ENCODE measurements at regions not wholly inside any gene's neighbourhood (a gene's known extent, or its start where the extent isn't known, plus 50 kb on each side); places are given as distances from the start of the nearest gene placed in this dataset.

- no peak overlapping the region for H3K4me3 Mint-ChIP-seq (ENCODE audit: unreplicated experiment)
- TF ChIP-seq, protein P1, sequence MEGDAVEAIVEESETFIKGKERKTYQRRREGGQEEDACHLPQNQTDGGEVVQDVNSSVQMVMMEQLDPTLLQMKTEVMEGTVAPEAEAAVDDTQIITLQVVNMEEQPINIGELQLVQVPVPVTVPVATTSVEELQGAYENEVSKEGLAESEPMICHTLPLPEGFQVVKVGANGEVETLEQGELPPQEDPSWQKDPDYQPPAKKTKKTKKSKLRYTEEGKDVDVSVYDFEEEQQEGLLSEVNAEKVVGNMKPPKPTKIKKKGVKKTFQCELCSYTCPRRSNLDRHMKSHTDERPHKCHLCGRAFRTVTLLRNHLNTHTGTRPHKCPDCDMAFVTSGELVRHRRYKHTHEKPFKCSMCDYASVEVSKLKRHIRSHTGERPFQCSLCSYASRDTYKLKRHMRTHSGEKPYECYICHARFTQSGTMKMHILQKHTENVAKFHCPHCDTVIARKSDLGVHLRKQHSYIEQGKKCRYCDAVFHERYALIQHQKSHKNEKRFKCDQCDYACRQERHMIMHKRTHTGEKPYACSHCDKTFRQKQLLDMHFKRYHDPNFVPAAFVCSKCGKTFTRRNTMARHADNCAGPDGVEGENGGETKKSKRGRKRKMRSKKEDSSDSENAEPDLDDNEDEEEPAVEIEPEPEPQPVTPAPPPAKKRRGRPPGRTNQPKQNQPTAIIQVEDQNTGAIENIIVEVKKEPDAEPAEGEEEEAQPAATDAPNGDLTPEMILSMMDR (IDR thresholded peaks at IDR 0.05), result no peak
- no peak overlapping the region for H3K27ac Mint-ChIP-seq (ENCODE audit: unreplicated experiment)
- peaks cover 8% of the 10 kb centered on the region for H3K4me1 Mint-ChIP-seq (ENCODE audit: low read depth)
- peaks cover 3% of the 10 kb centered on the region for H3K27me3 Mint-ChIP-seq (ENCODE audit: low read depth)
- no peak for DNase-seq (ENCODE audit: low spot score)
- peaks cover 8% of the 10 kb centered on the region for H3K9me3 Mint-ChIP-seq (ENCODE audit: low read depth)
- no peaks in the 10 kb centered on the region for H3K36me3 Mint-ChIP-seq (ENCODE audit: low read depth)
These were observed 189.8 kb downstream of the KLF13 start for GRCh38 chr15:31516440-31516839.

DNA sequence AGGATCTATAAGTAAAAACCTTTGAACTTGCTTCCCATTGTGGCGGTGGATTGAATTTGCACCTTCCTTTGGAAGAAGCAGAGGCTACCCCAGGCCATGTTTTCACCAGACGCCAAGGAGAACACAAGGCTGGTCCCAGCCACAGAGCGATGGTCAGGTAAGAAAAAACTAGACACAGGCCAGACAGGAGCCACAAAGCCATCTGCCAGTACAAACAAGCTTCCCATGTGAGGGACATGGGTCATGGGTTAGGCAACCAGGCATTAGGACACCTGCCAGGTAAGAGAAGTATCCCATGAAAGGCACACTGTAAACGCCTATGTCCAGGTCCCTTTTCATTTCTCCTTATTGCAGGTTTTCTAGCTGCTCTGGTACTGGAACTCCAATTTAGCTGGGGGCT is 190.2 kb downstream of the KLF13 start:
- peaks cover 8% of the 10 kb centered on the region for H3K9me3 Mint-ChIP-seq (ENCODE audit: low read depth)
- no peak overlapping the region for H3K27ac Mint-ChIP-seq (ENCODE audit: unreplicated experiment)
- no peaks in the 10 kb centered on the region for H3K36me3 Mint-ChIP-seq (ENCODE audit: low read depth)
- no peak for DNase-seq (ENCODE audit: low spot score)
- TF ChIP-seq, protein P1 (IDR thresholded peaks at IDR 0.05), result no peak
- no peak overlapping the region for H3K4me3 Mint-ChIP-seq (ENCODE audit: unreplicated experiment)
- peaks cover 6% of the 10 kb centered on the region for H3K4me1 Mint-ChIP-seq (ENCODE audit: low read depth)
- H3K27me3 Mint-ChIP-seq (ENCODE audit: low read depth), result peaks cover 3% of the 10 kb centered on the region

GRCh38 chr15:31517711-31518110 is 191.1 kb downstream of the KLF13 start:
- DNase-seq (ENCODE audit: low spot score), result peak; percentile 69
- TF ChIP-seq, protein P1 (IDR thresholded peaks at IDR 0.05), result no peak
- H3K4me3 Mint-ChIP-seq (ENCODE audit: unreplicated experiment), result no peak overlapping the region
- H3K27me3 Mint-ChIP-seq (ENCODE audit: low read depth), result peaks cover 3% of the 10 kb centered on the region
- no peaks in the 10 kb centered on the region for H3K36me3 Mint-ChIP-seq (ENCODE audit: low read depth)
- no peak overlapping the region for H3K27ac Mint-ChIP-seq (ENCODE audit: unreplicated experiment)
- peaks cover 8% of the 10 kb centered on the region for H3K9me3 Mint-ChIP-seq (ENCODE audit: low read depth)
- no peaks in the 10 kb centered on the region for H3K4me1 Mint-ChIP-seq (ENCODE audit: low read depth)

- Mint-ChIP-seq H3K4me3 (ENCODE audit: unreplicated experiment) (no peak overlapping the region), H3K4me1 (ENCODE audit: low read depth) (no peaks in the 10 kb centered on the region), H3K9me3 (ENCODE audit: low read depth) (peaks cover 8% of the 10 kb centered on the region), H3K27ac (ENCODE audit: unreplicated experiment) (no peak overlapping the region), H3K27me3 (ENCODE audit: low read depth) (peaks cover 1% of the 10 kb centered on the region), H3K36me3 (ENCODE audit: low read depth) (no peaks in the 10 kb centered on the region)
- TF ChIP-seq, protein P1 (IDR thresholded peaks at IDR 0.05), result no peak
- no peak for DNase-seq (ENCODE audit: low spot score)
These were observed 195.4 kb downstream of the KLF13 start for GRCh38 chr15:31522028-31522427.

DNA sequence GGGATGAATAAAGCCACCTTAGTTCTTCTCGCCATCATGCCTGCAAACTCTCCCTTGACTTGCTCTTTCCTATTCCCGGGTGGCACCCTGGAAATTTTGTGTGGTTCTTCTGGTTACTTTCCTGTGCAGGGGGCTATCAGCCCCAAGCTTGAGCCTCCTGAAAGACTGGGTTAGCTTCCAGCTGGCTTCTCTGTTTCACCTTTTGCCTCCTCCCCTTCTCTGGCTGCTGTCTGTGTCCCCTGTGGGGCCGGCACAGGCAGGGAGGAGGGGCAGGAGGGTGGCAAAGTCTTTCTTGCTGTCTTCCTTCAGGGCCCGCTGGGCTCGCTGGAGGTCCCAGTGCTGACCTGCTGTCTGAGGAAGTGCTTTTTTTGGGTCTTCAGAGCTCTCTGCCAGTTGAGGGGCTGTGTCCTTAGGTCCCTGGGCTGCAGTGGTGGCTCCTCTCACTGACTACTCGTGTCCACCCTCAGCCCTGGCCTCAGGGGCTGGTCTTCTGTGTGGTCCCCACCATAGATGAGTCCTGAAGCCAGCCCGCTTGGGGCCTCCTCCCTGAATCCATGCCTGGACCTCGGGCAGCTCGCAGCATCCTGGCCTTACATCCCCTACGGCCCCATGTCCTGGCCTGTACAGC is 196.5 kb downstream of the KLF13 start:
- no peaks in the 10 kb centered on the region for H3K36me3 Mint-ChIP-seq (ENCODE audit: low read depth)
- no peak for DNase-seq (ENCODE audit: low spot score)
- H3K4me1 Mint-ChIP-seq (ENCODE audit: low read depth), result no peaks in the 10 kb centered on the region
- TF ChIP-seq, protein P1 (IDR thresholded peaks at IDR 0.05), result no peak
- H3K27me3 Mint-ChIP-seq (ENCODE audit: low read depth), result peaks cover 4% of the 10 kb centered on the region
- peaks cover 8% of the 10 kb centered on the region for H3K9me3 Mint-ChIP-seq (ENCODE audit: low read depth)
- H3K27ac Mint-ChIP-seq (ENCODE audit: unreplicated experiment), result no peak overlapping the region
- H3K4me3 Mint-ChIP-seq (ENCODE audit: unreplicated experiment), result no peak overlapping the region
